H9 (cell line): ENCODE measurements at regions not wholly inside any gene's neighbourhood (a gene's known extent, or its start where the extent isn't known, plus 50 kb on each side); places are given as distances from the start of the nearest gene placed in this dataset.

Experiments used
- DNase-seq: peaks from one replicate; pipeline ENCODE4 v3.0.0-alpha.2; 2017
- H2AFZ ChIP-seq: one replicate; pipeline ENCODE4 v1.6.1; 2013; ENCODE audit warnings: mild to moderate bottlenecking, low read length, control low read depth, moderate library complexity
- H2AK5ac ChIP-seq: 2 replicates; pipeline ENCODE4 v1.6.1; 2013; ENCODE audit warnings: low read length, control low read depth, mixed read lengths; ENCODE audit not compliant: insufficient read length
- H2BK120ac ChIP-seq: one replicate; pipeline ENCODE4 v1.6.1; 2013; ENCODE audit warnings: low read depth, mild to moderate bottlenecking, low read length, control low read depth, inconsistent platforms; ENCODE audit not compliant: poor library complexity, severe bottlenecking
- H2BK12ac ChIP-seq: 2 replicates; pipeline ENCODE4 v1.6.1; 2013; ENCODE audit warnings: low read length, control low read depth, mixed read lengths, low read depth; ENCODE audit not compliant: insufficient read length
- H2BK15ac ChIP-seq: 2 replicates; pipeline ENCODE4 v1.6.1; 2013; ENCODE audit warnings: low read depth, low read length, control low read depth
- H2BK20ac ChIP-seq: one replicate; pipeline ENCODE4 v1.6.1; 2013; ENCODE audit warnings: low read depth, mild to moderate bottlenecking, low read length, control low read depth, inconsistent platforms; ENCODE audit not compliant: poor library complexity, severe bottlenecking
- H2BK5ac ChIP-seq: 2 replicates; pipeline ENCODE4 v1.6.1; 2013; ENCODE audit warnings: low read length, control low read depth, mixed read lengths; ENCODE audit not compliant: insufficient read length
- H3K14ac ChIP-seq: 2 replicates; pipeline ENCODE4 v1.6.1; 2013; ENCODE audit warnings: low read length, control low read depth; ENCODE audit not compliant: insufficient read depth
- H3K18ac ChIP-seq: 2 replicates; pipeline ENCODE4 v1.6.1; 2013; ENCODE audit warnings: low read depth, mild to moderate bottlenecking, mixed read lengths, low read length, control low read depth; ENCODE audit not compliant: insufficient read length
- H3K23ac ChIP-seq: 2 replicates; pipeline ENCODE4 v1.6.1; 2013; ENCODE audit warnings: low read length, control low read depth, mixed read lengths, low read depth; ENCODE audit not compliant: insufficient read length
- H3K23me2 ChIP-seq: 2 replicates; pipeline ENCODE4 v1.6.1; 2013; ENCODE audit warnings: low read depth, mild to moderate bottlenecking, mixed read lengths, low read length, control low read depth; ENCODE audit not compliant: insufficient read length, poor library complexity, severe bottlenecking
- H3K27ac ChIP-seq: 2 replicates; pipeline ENCODE4 v1.5.1; 2013; ENCODE audit warnings: low read length, control low read depth, mixed read lengths, low read depth; ENCODE audit not compliant: insufficient read length
- H3K27me3 ChIP-seq: 2 replicates; pipeline ENCODE4 v1.6.1; 2013; ENCODE audit warnings: low read length, control low read depth, inconsistent platforms; ENCODE audit not compliant: insufficient read depth
- H3K4ac ChIP-seq: 2 replicates; pipeline ENCODE4 v1.6.1; 2013; ENCODE audit warnings: low read depth, mild to moderate bottlenecking, control low read depth, inconsistent platforms, low read length, moderate library complexity
- H3K4me1 ChIP-seq: 2 replicates; pipeline ENCODE4 v1.6.1; 2013; ENCODE audit warnings: low read length, control low read depth, inconsistent platforms; ENCODE audit not compliant: insufficient read depth
- H3K4me2 ChIP-seq: 2 replicates; pipeline ENCODE4 v1.6.1; 2013; ENCODE audit warnings: low read length, control low read depth, mixed read lengths; ENCODE audit not compliant: insufficient read length, insufficient read depth
- H3K56ac ChIP-seq: 2 replicates; pipeline ENCODE4 v1.6.1; 2013; ENCODE audit warnings: low read depth, mild to moderate bottlenecking, mixed read lengths, low read length, control low read depth; ENCODE audit not compliant: insufficient read length
- H3K79me1 ChIP-seq: 2 replicates; pipeline ENCODE4 v1.6.1; 2013; ENCODE audit warnings: low read depth, mild to moderate bottlenecking, moderate library complexity, low read length, control low read depth, inconsistent platforms; ENCODE audit not compliant: insufficient read depth, poor library complexity, severe bottlenecking
- H3K79me2 ChIP-seq: 2 replicates; pipeline ENCODE4 v1.6.1; 2013; ENCODE audit warnings: low read length, control low read depth, inconsistent platforms; ENCODE audit not compliant: insufficient read depth
- H3K9ac ChIP-seq: 2 replicates; pipeline ENCODE4 v1.6.1; 2013; ENCODE audit warnings: low read length, control low read depth, mixed read lengths; ENCODE audit not compliant: insufficient read length; ENCODE audit errors: extremely low read depth
- H3K9me3 ChIP-seq: one replicate; pipeline ENCODE4 v1.6.1; 2013; ENCODE audit warnings: low read depth, low read length, inconsistent platforms; ENCODE audit not compliant: control insufficient read depth
- H3T11ph ChIP-seq: one replicate; pipeline ENCODE4 v1.6.1; 2013; ENCODE audit warnings: mild to moderate bottlenecking, low read length, control low read depth, inconsistent platforms
- H4K20me1 ChIP-seq: one replicate; pipeline ENCODE4 v1.6.1; 2013; ENCODE audit not compliant: control insufficient read depth, insufficient read length, insufficient read depth
- H4K5ac ChIP-seq: 2 replicates; pipeline ENCODE4 v1.6.1; 2013; ENCODE audit warnings: low read depth, mild to moderate bottlenecking, mixed read lengths, low read length, control low read depth; ENCODE audit not compliant: insufficient read length
- H4K8ac ChIP-seq: replicated peaks from 2 replicates; pipeline ENCODE4 v1.6.1; 2013; ENCODE audit warnings: low read length, control low read depth, mixed read lengths, low read depth; ENCODE audit not compliant: insufficient read length
- H4K91ac ChIP-seq: 2 replicates; pipeline ENCODE4 v1.6.1; 2013; ENCODE audit warnings: low read depth, mild to moderate bottlenecking, moderate library complexity, mixed read lengths, low read length, control low read depth; ENCODE audit not compliant: insufficient read length
- H3K27ac Mint-ChIP-seq, 3 experiments: 2 replicates in 2 of 3; 3 replicates in 1 of 3; pipeline ENCODE4 v1.8.0; 2020 to 2021; ENCODE audit warnings: mixed read lengths in 3 of 3, mild to moderate bottlenecking in 1 of 3, moderate library complexity in 1 of 3
- H3K27me3 Mint-ChIP-seq: 2 replicates; pipeline ENCODE4 v1.8.0; 2021; ENCODE audit warnings: low read depth, mild to moderate bottlenecking, moderate library complexity, mixed read lengths
- H3K36me3 Mint-ChIP-seq, 3 experiments: 2 replicates in 2 of 3; 3 replicates in 1 of 3; pipeline ENCODE4 v1.8.0; 2020 to 2021; ENCODE audit warnings: low read depth in 3 of 3, mixed read lengths in 3 of 3; ENCODE audit not compliant: insufficient read depth in 1 of 3
- H3K4me1 Mint-ChIP-seq, 2 experiments: 2 replicates each; pipeline ENCODE4 v1.8.0; 2020; ENCODE audit warnings: mixed read lengths in 2 of 2
- H3K4me3 Mint-ChIP-seq, 2 experiments: 2 replicates in 1 of 2; 3 replicates in 1 of 2; pipeline ENCODE4 v1.8.0; 2020 to 2021; ENCODE audit warnings: mild to moderate bottlenecking in 2 of 2, mixed read lengths in 2 of 2, moderate library complexity in 1 of 2
- H3K9me3 Mint-ChIP-seq, 2 experiments: 2 replicates in 1 of 2; 3 replicates in 1 of 2; pipeline ENCODE4 v1.8.0; 2020; ENCODE audit warnings: mild to moderate bottlenecking in 2 of 2, mixed read lengths in 2 of 2, moderate library complexity in 1 of 2
- CTCF ChIP-seq: fragments of 200-600 bp; sonication (generic); conservative IDR thresholded peaks from 3 replicates; pipeline ENCODE4 v1.8.0; 2021; ENCODE audit warnings: antibody characterized with exemption, mild to moderate bottlenecking
- WGBS: extraction: QIAGEN DNeasy Blood & Tissue Kit; methylation state at CpG from one replicate; pipeline ENCODE4 v1.1.7; 2013; ENCODE audit warnings: missing lambda C conversion rate, low lambda C conversion rate, mixed read lengths; ENCODE audit not compliant: insufficient read length; ENCODE audit errors: extremely low coverage; 5-methylcytosine and 5-hydroxymethylcytosine counted together

GRCh38 chr3:101167376-101167775, 153.0 kb downstream of the IMPG2 start:
- Histone ChIP-seq H2BK20ac (no peak overlapping the region), H3K14ac (no peak overlapping the region), H4K20me1 (no peaks in the 10 kb centered on the region), H3K23ac (no peak overlapping the region), H3K27ac (no peak overlapping the region), H3K56ac (no peak overlapping the region), H3K79me2 (no peaks in the 10 kb centered on the region), H4K8ac (no peak overlapping the region), H3K4ac (no peak overlapping the region), H3K27me3 (no peaks in the 10 kb centered on the region), H3K18ac (no peak overlapping the region), H3K9me3 (no peaks in the 10 kb centered on the region), H4K91ac (no peak overlapping the region), H2BK5ac (no peak overlapping the region), H2BK15ac (no peak overlapping the region), H3K9ac (no peak overlapping the region), H2BK12ac (no peak overlapping the region), H4K5ac (no peak overlapping the region), H3K4me2 (no peak overlapping the region), H2BK120ac (no peak overlapping the region), H3K23me2 (no peaks in the 10 kb centered on the region), H3K79me1 (no peaks in the 10 kb centered on the region), H3K4me1 (no peaks in the 10 kb centered on the region), H2AFZ (no peak overlapping the region), H2AK5ac (no peak overlapping the region), H3T11ph (no peak overlapping the region)
- H3K27ac Mint-ChIP-seq: no peak overlapping the region
- H3K4me1 Mint-ChIP-seq: no peaks in the 10 kb centered on the region
- no peak overlapping the region for H3K4me3 Mint-ChIP-seq
- H3K36me3 Mint-ChIP-seq: no peaks in the 10 kb centered on the region
- DNase-seq: no peak
- no CpG with 5 or more reads among the region's 2 CpGs for WGBS
- H3K9me3 Mint-ChIP-seq: no peaks in the 10 kb centered on the region
- H3K27me3 Mint-ChIP-seq: no peaks in the 10 kb centered on the region; the same call in 1 of the 2 replicates
- TF ChIP-seq CTCF: no peak
